Stromal cell of bone marrow (primary cell): ENCODE measurements at regions not wholly inside any gene's neighbourhood (a gene's known extent, or its start where the extent isn't known, plus 50 kb on each side); places are given as distances from the start of the nearest gene placed in this dataset.
A peak's percentile ranks its signal among the peaks of the same experiment; 100 is the strongest.

ENCODE experiments used
- DNase-seq: peaks from one replicate; pipeline ENCODE4 v3.0.0-alpha.2; 2012; ENCODE audit warnings: low read depth

- no peak for DNase-seq
Observed at GRCh38 chr13:47044842-47045241, 148.0 kb upstream of the HTR2A start.

- DNase-seq: peak; percentile 54
Observed at GRCh38 chr13:47039106-47039505, 142.3 kb upstream of the HTR2A start.

- no peak for DNase-seq
Observed at GRCh38 chr13:47038188-47038587, 141.3 kb upstream of the HTR2A start.

- DNase-seq: no peak
Observed at GRCh38 chr13:47036294-47037008, 139.6 kb upstream of the HTR2A start.

- peak; percentile 18 for DNase-seq
Observed at GRCh38 chr13:47033216-47033615, 136.4 kb upstream of the HTR2A start.

- DNase-seq: no peak
Observed at GRCh38 chr13:47027780-47028437, 131.1 kb upstream of the HTR2A start.

- no peak for DNase-seq
Observed at GRCh38 chr13:47025791-47026447, 129.1 kb upstream of the HTR2A start.

- no peak for DNase-seq
Observed at GRCh38 chr13:47019977-47020376, 123.1 kb upstream of the HTR2A start.

- no peak for DNase-seq
Observed at GRCh38 chr13:47017476-47017875, 120.6 kb upstream of the HTR2A start.

GRCh38 chr13:47008318-47008717 is 111.5 kb upstream of the HTR2A start:
- no peak for DNase-seq

- DNase-seq: peak; percentile 20
Observed at GRCh38 chr13:47005756-47006414, 109.0 kb upstream of the HTR2A start.

- DNase-seq: no peak
Observed at GRCh38 chr13:47004540-47004939, 107.7 kb upstream of the HTR2A start.

GRCh38 chr13:47004027-47004426 is 107.2 kb upstream of the HTR2A start:
- DNase-seq: no peak

GRCh38 chr13:47000165-47000564 is 103.3 kb upstream of the HTR2A start:
- DNase-seq: no peak

GRCh38 chr13:46996316-46997030 is 99.6 kb upstream of the HTR2A start:
- DNase-seq: no peak

- no peak for DNase-seq
Observed at GRCh38 chr13:46995874-46996273, 99.0 kb upstream of the HTR2A start.

- DNase-seq: no peak
Observed at GRCh38 chr13:46994492-46994891, 97.6 kb upstream of the HTR2A start.

GRCh38 chr13:46992383-46992952 is 95.6 kb upstream of the HTR2A start:
- DNase-seq: no peak

- no peak for DNase-seq
Observed at GRCh38 chr13:46983881-46984280, 87.0 kb upstream of the HTR2A start.

- DNase-seq: no peak
Observed at GRCh38 chr13:46982856-46983582, 86.2 kb upstream of the HTR2A start.

- DNase-seq: no peak
Observed at GRCh38 chr13:46975173-46975572, 78.3 kb upstream of the HTR2A start.
